Tibial nerve (tissue), 4 donors: ENCODE measurements at regions not wholly inside any gene's neighbourhood (a gene's known extent, or its start where the extent isn't known, plus 50 kb on each side); places are given as distances from the start of the nearest gene placed in this dataset.
"Not testable (repeated sequence)": the region's sequence is repeated elsewhere in the genome, so short reads cannot be mapped to it uniquely, and the experiment has no call there.

Experiments
- DNase-seq, 2 donors: peaks; one replicate each; pipeline ENCODE4 v3.0.0-alpha.2; 2019; ENCODE audit warnings: low spot score in 2 of 2
- H3K27ac ChIP-seq, 4 donors: fragments of 200-600 bp; sonication (generic) in 3 of 4; one replicate each; pipeline ENCODE4 v1.5.1; 2017 to 2019; ENCODE audit warnings: mild to moderate bottlenecking in 1 of 4
- H3K27me3 ChIP-seq, 2 donors: fragments of 200-600 bp; sonication (generic) in 1 of 2; one replicate each; pipeline versions ENCODE4 v1.5.1 to v1.6.0; 2017 to 2019
- H3K36me3 ChIP-seq, 3 donors: fragments of 200-600 bp; sonication (generic); one replicate each; pipeline ENCODE4 v1.5.1; 2018 to 2019
- H3K4me1 ChIP-seq, 4 donors: fragments of 200-600 bp; sonication (generic) in 3 of 4; one replicate each; pipeline ENCODE4 v1.5.1; 2017 to 2019
- H3K4me3 ChIP-seq, 4 donors: fragments of 200-600 bp; sonication (generic) in 3 of 4; one replicate each; pipeline ENCODE4 v1.5.1; 2017 to 2019; ENCODE audit warnings: mild to moderate bottlenecking in 1 of 4, moderate library complexity in 1 of 4
- H3K9me3 ChIP-seq, 4 donors: fragments of 200-600 bp; sonication (generic) in 3 of 4; one replicate each; pipeline ENCODE4 v1.5.1; 2017 to 2019
- EP300 ChIP-seq, 2 donors: sonication (generic); formaldehyde crosslinking; IDR thresholded peaks; one replicate each; pipeline ENCODE4 v1.6.1; 2017; ENCODE audit warnings: antibody characterized with exemption in 2 of 2, mild to moderate bottlenecking in 1 of 2
- POLR2A ChIP-seq, 2 donors: fragments of 450-650 bp; IDR thresholded peaks; one replicate each; pipeline ENCODE4 v1.6.1; 2017; ENCODE audit warnings: antibody characterized with exemption in 2 of 2, mild to moderate bottlenecking in 2 of 2, moderate library complexity in 2 of 2
- WGBS, 2 donors: methylation state at CpG; one replicate each; pipeline ENCODE4 v1.1.5; 2018; 5-methylcytosine and 5-hydroxymethylcytosine counted together
- TF ChIP-seq, protein P1 (sequence below), 5 experiments: fragments of 200-600 bp in 3 of 5; fragments of 450-650 bp in 2 of 5; sonication (generic) in 3 of 5; IDR thresholded peaks; one replicate each; pipeline ENCODE4 v1.5.1; 2016 to 2019; ENCODE audit warnings: antibody characterized with exemption in 5 of 5, mild to moderate bottlenecking in 3 of 5, moderate library complexity in 2 of 5

DNA sequence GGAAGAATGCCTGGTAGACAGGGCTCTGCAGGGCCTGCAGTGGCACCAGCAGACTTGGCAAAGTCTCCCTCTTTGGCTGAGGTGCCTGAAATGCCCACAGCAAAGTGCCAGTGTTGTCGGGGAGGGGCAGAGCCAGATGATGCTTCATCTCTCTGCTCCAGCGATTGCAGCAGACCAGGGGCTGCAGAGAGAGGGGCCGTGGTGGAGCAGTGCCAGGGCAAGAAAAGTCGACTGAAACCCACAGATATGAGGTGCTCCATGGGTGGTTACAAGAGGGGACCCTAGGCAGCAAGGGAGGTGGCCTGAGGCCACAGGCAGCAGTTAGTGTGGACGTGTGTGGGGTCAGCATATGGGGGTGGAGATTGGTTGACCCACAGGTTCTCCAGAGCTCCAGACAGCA is 123.5 kb upstream of the SHH start:
- no peaks in the 10 kb centered on the region for H3K27me3 ChIP-seq
- peaks cover 0 to 15% (median 0%) of the 10 kb centered on the region in 4 donors for H3K9me3 ChIP-seq
- no peak overlapping the region for H3K27ac ChIP-seq
- 72 to 74% methylated on average over 5 of the region's 5 CpGs for WGBS, 2 donors
- H3K4me1 ChIP-seq: no peaks in the 10 kb centered on the region
- no peaks in the 10 kb centered on the region for H3K36me3 ChIP-seq
- DNase-seq: no peak
- no peak for TF ChIP-seq EP300 (IDR thresholded peaks at IDR 0.05)
- no peak for TF ChIP-seq POLR2A (IDR thresholded peaks at IDR 0.05)
- TF ChIP-seq, protein P1, sequence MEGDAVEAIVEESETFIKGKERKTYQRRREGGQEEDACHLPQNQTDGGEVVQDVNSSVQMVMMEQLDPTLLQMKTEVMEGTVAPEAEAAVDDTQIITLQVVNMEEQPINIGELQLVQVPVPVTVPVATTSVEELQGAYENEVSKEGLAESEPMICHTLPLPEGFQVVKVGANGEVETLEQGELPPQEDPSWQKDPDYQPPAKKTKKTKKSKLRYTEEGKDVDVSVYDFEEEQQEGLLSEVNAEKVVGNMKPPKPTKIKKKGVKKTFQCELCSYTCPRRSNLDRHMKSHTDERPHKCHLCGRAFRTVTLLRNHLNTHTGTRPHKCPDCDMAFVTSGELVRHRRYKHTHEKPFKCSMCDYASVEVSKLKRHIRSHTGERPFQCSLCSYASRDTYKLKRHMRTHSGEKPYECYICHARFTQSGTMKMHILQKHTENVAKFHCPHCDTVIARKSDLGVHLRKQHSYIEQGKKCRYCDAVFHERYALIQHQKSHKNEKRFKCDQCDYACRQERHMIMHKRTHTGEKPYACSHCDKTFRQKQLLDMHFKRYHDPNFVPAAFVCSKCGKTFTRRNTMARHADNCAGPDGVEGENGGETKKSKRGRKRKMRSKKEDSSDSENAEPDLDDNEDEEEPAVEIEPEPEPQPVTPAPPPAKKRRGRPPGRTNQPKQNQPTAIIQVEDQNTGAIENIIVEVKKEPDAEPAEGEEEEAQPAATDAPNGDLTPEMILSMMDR (IDR thresholded peaks at IDR 0.05): no peak
- no peak overlapping the region for H3K4me3 ChIP-seq

DNA sequence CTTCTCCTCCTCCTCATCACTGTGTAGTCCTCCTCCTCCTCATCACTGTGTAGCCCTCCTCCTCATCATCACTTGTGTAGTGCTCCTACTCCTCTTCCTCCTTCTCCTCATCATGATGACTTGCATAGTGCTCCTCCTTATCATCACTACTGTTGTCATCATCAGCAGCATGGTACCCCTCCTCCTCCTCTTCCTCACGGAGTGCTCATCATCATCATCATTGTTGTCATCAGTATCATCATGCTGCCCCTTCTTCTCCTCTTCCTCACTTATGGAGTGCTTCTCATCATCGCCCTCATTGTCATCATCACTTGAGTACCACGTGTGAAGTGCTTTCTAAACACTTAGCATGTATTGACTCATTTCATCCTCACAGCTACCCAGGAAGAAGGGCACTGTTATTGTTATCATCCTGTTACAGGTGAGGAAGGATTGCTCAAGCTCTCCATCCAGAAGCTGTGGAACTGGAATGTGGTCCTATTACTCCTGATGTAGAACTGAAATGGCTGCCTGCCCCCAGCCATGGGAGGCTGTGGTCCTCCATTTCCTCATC is 122.8 kb upstream of the SHH start:
- no peak for DNase-seq
- WGBS, 2 donors: 78 to 83% methylated on average over 3 of the region's 3 CpGs
- no peak overlapping the region for H3K27ac ChIP-seq
- no peak for TF ChIP-seq POLR2A (IDR thresholded peaks at IDR 0.05)
- TF ChIP-seq EP300 (IDR thresholded peaks at IDR 0.05): no peak
- TF ChIP-seq, protein P1 (IDR thresholded peaks at IDR 0.05): no peak
- H3K36me3 ChIP-seq: no peaks in the 10 kb centered on the region
- H3K4me1 ChIP-seq: no peaks in the 10 kb centered on the region
- no peak overlapping the region for H3K4me3 ChIP-seq
- H3K27me3 ChIP-seq: no peaks in the 10 kb centered on the region
- peaks cover 0 to 15% (median 0%) of the 10 kb centered on the region in 4 donors for H3K9me3 ChIP-seq

DNA sequence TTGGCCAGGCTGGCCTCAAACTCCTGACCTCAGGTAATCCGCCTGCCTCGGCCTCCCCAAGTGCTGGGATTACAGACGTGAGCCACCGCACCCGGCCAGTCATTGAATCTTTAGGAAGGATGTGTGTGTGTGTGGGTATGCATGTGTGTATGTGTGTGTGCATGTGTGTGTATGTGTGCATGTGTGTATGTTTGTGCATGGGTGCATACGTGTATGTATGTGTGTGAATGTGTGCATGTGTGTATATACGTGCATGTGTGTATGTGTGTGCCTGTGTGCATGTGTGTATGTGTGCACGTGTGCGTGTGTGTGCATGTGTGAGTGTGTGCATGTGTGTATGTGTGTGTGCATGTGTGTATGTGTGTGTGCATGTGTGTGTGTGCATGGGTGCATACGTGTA is 120.1 kb upstream of the SHH start:
- WGBS, 2 donors: 81 to 83% methylated on average over 8 to 9 of the region's 10 CpGs
- not testable (repeated sequence) for H3K9me3 ChIP-seq, H3K4me1 ChIP-seq, DNase-seq, H3K36me3 ChIP-seq, H3K4me3 ChIP-seq, H3K27ac ChIP-seq, H3K27me3 ChIP-seq

DNA sequence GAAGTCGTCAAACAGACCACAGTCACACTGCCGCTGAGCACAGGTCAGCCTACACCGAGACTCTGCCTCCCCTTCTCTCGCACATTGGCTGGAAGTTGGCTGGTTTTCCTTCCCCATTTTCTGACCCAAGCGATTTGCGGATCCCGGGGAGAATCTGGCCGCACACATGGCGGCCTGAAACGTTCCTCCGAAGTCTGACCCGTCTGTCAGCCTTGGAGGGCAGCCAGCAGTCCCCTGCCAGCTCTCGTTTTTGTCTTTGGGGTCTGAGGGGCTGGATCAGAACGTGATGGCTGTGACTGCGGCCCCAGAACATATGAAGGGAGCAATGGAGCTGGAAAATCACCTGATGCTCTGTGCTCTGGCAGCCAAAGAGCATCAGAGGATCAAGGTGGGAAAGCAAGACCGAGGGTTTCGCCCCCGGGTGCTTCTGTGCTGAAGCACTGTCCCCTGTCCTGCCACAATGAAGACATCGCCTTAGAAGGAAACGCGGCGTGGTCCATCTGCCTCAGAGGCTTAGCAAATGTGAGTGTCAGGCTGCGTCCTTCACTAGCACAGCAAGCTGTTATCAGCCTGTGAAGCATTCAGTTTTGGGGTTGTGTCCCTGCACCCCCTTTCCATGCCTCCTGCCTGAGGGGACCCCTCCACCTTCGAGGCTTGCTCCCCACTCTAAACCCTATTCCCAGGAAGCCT is 119.3 kb upstream of the SHH start:
- H3K27ac ChIP-seq: no peak overlapping the region
- H3K36me3 ChIP-seq: peaks cover 0 to 3% (median 0%) of the 10 kb centered on the region in 3 donors
- no peak for DNase-seq
- no peak for TF ChIP-seq POLR2A (IDR thresholded peaks at IDR 0.05)
- TF ChIP-seq, protein P1 (IDR thresholded peaks at IDR 0.05): no peak
- TF ChIP-seq EP300 (IDR thresholded peaks at IDR 0.05): no peak
- no peak overlapping the region for H3K4me3 ChIP-seq
- 79% methylated on average over 22 to 24 of the region's 24 CpGs for WGBS, 2 donors
- H3K9me3 ChIP-seq: peaks cover 0 to 4% (median 0%) of the 10 kb centered on the region in 4 donors
- no peaks in the 10 kb centered on the region for H3K27me3 ChIP-seq
- no peaks in the 10 kb centered on the region for H3K4me1 ChIP-seq

DNA sequence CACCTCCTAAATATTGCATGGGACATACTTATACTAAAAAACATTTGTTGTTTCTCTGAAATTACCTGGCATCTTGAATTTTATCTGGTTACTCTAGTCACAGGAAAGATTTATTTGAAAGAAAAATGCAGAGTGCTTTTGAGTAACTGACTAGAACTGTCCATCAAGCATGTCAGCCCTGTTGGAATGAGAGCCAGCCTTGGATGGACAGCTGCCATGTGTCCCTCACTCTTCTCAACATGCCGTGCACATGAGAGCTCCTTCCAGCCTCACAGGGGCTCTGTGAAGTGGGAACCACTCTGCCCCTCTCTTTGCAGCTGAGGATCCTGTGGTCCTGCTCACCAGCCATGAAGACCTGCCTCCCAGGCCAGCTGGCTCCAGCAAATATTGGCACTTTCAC is 118.3 kb upstream of the SHH start:
- H3K27me3 ChIP-seq: no peaks in the 10 kb centered on the region
- DNase-seq: no peak
- WGBS, 2 donors: 76 to 82% methylated on average over 1 of the region's 1 CpG
- TF ChIP-seq, protein P1 (IDR thresholded peaks at IDR 0.05): no peak
- no peak for TF ChIP-seq EP300 (IDR thresholded peaks at IDR 0.05)
- no peak for TF ChIP-seq POLR2A (IDR thresholded peaks at IDR 0.05)
- no peak overlapping the region for H3K27ac ChIP-seq
- H3K9me3 ChIP-seq: peaks cover 0 to 4% (median 0%) of the 10 kb centered on the region in 4 donors
- no peaks in the 10 kb centered on the region for H3K4me1 ChIP-seq
- peaks cover 0 to 4% (median 0%) of the 10 kb centered on the region in 3 donors for H3K36me3 ChIP-seq
- no peak overlapping the region for H3K4me3 ChIP-seq
